HepG2 (cell line): ENCODE measurements at regions not wholly inside any gene's neighbourhood (a gene's known extent, or its start where the extent isn't known, plus 50 kb on each side); places are given as distances from the start of the nearest gene placed in this dataset.

Experiments
- ATAC-seq: fragments of 200-7000 bp; cut with Tn5 transposase; 3 replicates; pipeline ENCODE4 v1.9.1; 2020; ENCODE audit warnings: mild to moderate bottlenecking, moderate library complexity
- BruUV-seq: library from RNA; stranded (reverse); fragments of 400-500 nt; replicated peaks from 2 replicates; lab custom pipeline; 2021; lab: Mats Ljungman, UMichigan
- CTCF ChIA-PET: fragments of 300-600 bp; formaldehyde crosslinking; extraction: SDS; loops from one replicate; lab custom pipeline; 2021; ENCODE audit warnings: low total read pairs, inconsistent platforms, low intra/inter-chr PET ratio; lab: Yijun Ruan, JAX
- POLR2A ChIA-PET: fragments of 350-600 bp; sonication (Branson Sonifier 250); formaldehyde crosslinking; loops from one replicate; lab custom pipeline; 2020; ENCODE audit warnings: antibody characterized with exemption, inconsistent platforms; lab: Yijun Ruan, JAX
- DNase-seq: peaks from one replicate; pipeline ENCODE4 v3.0.0-alpha.2; 2015; ENCODE audit warnings: low spot score
- FAIRE-seq: peaks from 3 replicates; lab custom pipeline; 2011; peaks lifted over from hg19 to GRCh38; lab: Jason Lieb, UNC
- H2AFZ ChIP-seq: one replicate; pipeline ENCODE4 v1.6.1; 2011; ENCODE audit warnings: low read length, inconsistent platforms
- H3K27ac ChIP-seq: fragments of 300-600 bp; 3 replicates; pipeline ENCODE4 v1.8.0; 2011; ENCODE audit warnings: mixed run types, mild to moderate bottlenecking, mixed read lengths, low read length, inconsistent platforms; ENCODE audit not compliant: insufficient read depth; ENCODE audit errors: extremely low read length
- H3K27me3 ChIP-seq, 2 experiments: fragments of 200-600 bp in 1 of 2; 2 replicates in 1 of 2; 3 replicates in 1 of 2; pipeline versions ENCODE4 v1.6.0 to v1.8.0; 2011; ENCODE audit warnings: low read length in 2 of 2, mild to moderate bottlenecking in 2 of 2, moderate library complexity in 2 of 2, inconsistent platforms in 1 of 2; ENCODE audit not compliant: insufficient read depth in 2 of 2, control insufficient read depth in 1 of 2
- H3K36me3 ChIP-seq, 2 experiments: fragments of 200-600 bp in 1 of 2; replicated peaks in 1 of 2; 2 replicates in 1 of 2; 3 replicates in 1 of 2; pipeline versions ENCODE4 v1.5.1 to v1.8.0; 2011; ENCODE audit warnings: low read length in 2 of 2, inconsistent platforms in 1 of 2; ENCODE audit not compliant: insufficient read depth in 2 of 2, control insufficient read depth in 1 of 2
- H3K4me1 ChIP-seq: 2 replicates; pipeline ENCODE4 v1.5.1; 2012; ENCODE audit warnings: low read length, inconsistent platforms; ENCODE audit not compliant: insufficient read depth
- H3K4me2 ChIP-seq: 2 replicates; pipeline ENCODE4 v1.6.0; 2011; ENCODE audit warnings: low read depth, low read length, inconsistent platforms
- H3K4me3 ChIP-seq, 3 experiments: fragments of 200-600 bp in 1 of 3; sonication (generic), shearing (Covaris generic) in 1 of 3; replicated peaks in 1 of 3; 2 replicates each; pipeline ENCODE4 v1.5.1; 2011 to 2016; ENCODE audit warnings: low read length in 3 of 3, inconsistent platforms in 2 of 3, low read depth in 2 of 3, mild to moderate bottlenecking in 2 of 3, control low read depth in 1 of 3, mixed read lengths in 1 of 3; ENCODE audit not compliant: insufficient read depth in 1 of 3
- H3K79me2 ChIP-seq: one replicate; pipeline ENCODE4 v1.6.1; 2011; ENCODE audit warnings: low read length, inconsistent platforms; ENCODE audit not compliant: insufficient read depth
- H3K9ac ChIP-seq: 2 replicates; pipeline ENCODE4 v1.6.0; 2011; ENCODE audit warnings: mild to moderate bottlenecking, low read depth, low read length, inconsistent platforms; ENCODE audit not compliant: insufficient read depth
- H3K9me3 ChIP-seq: 2 replicates; pipeline ENCODE4 v1.5.1; 2012; ENCODE audit warnings: mild to moderate bottlenecking, low read length
- H4K20me1 ChIP-seq: 2 replicates; pipeline ENCODE4 v1.6.0; 2011; ENCODE audit warnings: inconsistent platforms, mild to moderate bottlenecking, low read length, moderate library complexity; ENCODE audit not compliant: insufficient read depth
- ATF3 ChIP-seq: sonication (generic); formaldehyde crosslinking; IDR thresholded peaks from 2 replicates; pipeline ENCODE4 v1.4.0; 2020; ENCODE audit warnings: missing genetic modification reagents
- GABPA ChIP-seq, 2 experiments: IDR thresholded peaks; 2 replicates each; pipeline ENCODE4 v1.6.1; 2011 to 2016; ENCODE audit warnings: low read depth in 2 of 2, low read length in 1 of 2, missing biosample characterization in 1 of 2, missing genetic modification characterization in 1 of 2
- SNAI1 ChIP-seq: sonication (generic); formaldehyde crosslinking; IDR thresholded peaks from 2 replicates; pipeline ENCODE4 v1.5.0; 2020; ENCODE audit warnings: mild to moderate bottlenecking, missing genetic modification reagents, borderline replicate concordance
- ZFP91 ChIP-seq: sonication (generic); formaldehyde crosslinking; IDR thresholded peaks from 2 replicates; pipeline ENCODE4 v1.9.0; 2022; ENCODE audit warnings: missing genetic modification reagents, mild to moderate bottlenecking, borderline replicate concordance
- WGBS: methylation state at CpG from one replicate; pipeline ENCODE4 v1.1.6; 2017; ENCODE audit warnings: low lambda C conversion rate; 5-methylcytosine and 5-hydroxymethylcytosine counted together
- in situ Hi-C: cut with HindIII; loops from 2 replicates; pipeline ENCODE4 v1.10.0; 2017; ENCODE audit warnings: low pct_unique_long_range_greater_than_20kb; ENCODE audit not compliant: extremely low pct_ligation_motif_present
- intact Hi-C: fragments of 100-400 bp; cut with micrococcal nuclease; formaldehyde crosslinking; loops from one replicate; pipeline ENCODE4 v1.10.0; 2022; ENCODE audit not compliant: unreplicated experiment

GRCh38 chr1:116857092-116857491 lies 52.6 kb upstream of the PTGFRN start:
- H3K4me3 ChIP-seq = no peak overlapping the region
- H3K9me3 ChIP-seq = no peaks in the 10 kb centered on the region
- no peak overlapping the region for H2AFZ ChIP-seq
- no peaks in the 10 kb centered on the region for H4K20me1 ChIP-seq
- WGBS = 13% methylated on average over 3 of the region's 3 CpGs
- BruUV-seq = no TSS peak
- intact Hi-C loops (no loop called here), in situ Hi-C loops (no loop called here)
- TF ChIP-seq ZFP91 (CRISPR knock-in tag) (no peak), SNAI1 (CRISPR knock-in tag) (no peak), ATF3 (CRISPR knock-in tag) (no peak), GABPA (IDR thresholded peaks at IDR 0.05; ENCODE audit: low read depth, low read length) (no peak), GABPA (CRISPR knock-in tag; IDR thresholded peaks at IDR 0.05; ENCODE audit: low read depth) (no peak)
- no peaks in the 10 kb centered on the region for H3K79me2 ChIP-seq
- no peaks in the 10 kb centered on the region for H3K36me3 ChIP-seq
- FAIRE-seq (no peak), ATAC-seq (no peak), DNase-seq (no peak)
- no peak overlapping the region for H3K4me2 ChIP-seq
- ChIA-PET POLR2A (no interaction called here), CTCF (no interaction called here)
- H3K27me3 ChIP-seq = no peaks in the 10 kb centered on the region
- peaks cover 11% of the 10 kb centered on the region for H3K4me1 ChIP-seq
- no peak overlapping the region for H3K27ac ChIP-seq
- H3K9ac ChIP-seq = no peak overlapping the region
